Stomach (tissue), 8 donors: ENCODE measurements at regions not wholly inside any gene's neighbourhood (a gene's known extent, or its start where the extent isn't known, plus 50 kb on each side); places are given as distances from the start of the nearest gene placed in this dataset.

Experiments
- DNase-seq, 2 donors: peaks; one replicate each; pipeline versions ENCODE4 v3.0.0 to v3.0.0-alpha.2; 2013 to 2019
- H3K27ac ChIP-seq, 5 donors: fragments of 200-600 bp in 4 of 5; sonication (generic) in 4 of 5; one replicate each; pipeline ENCODE4 v1.5.1; 2013 to 2019; ENCODE audit warnings: mild to moderate bottlenecking in 1 of 5, moderate library complexity in 1 of 5
- H3K27me3 ChIP-seq, 3 donors: fragments of 200-600 bp; sonication (generic); one replicate each; pipeline ENCODE4 v1.5.1; 2017 to 2019; ENCODE audit warnings: mixed run types in 1 of 3
- H3K36me3 ChIP-seq, 4 donors: fragments of 200-600 bp; sonication (generic); 1 replicate in 3 of 4; 2 replicates in 1 of 4; pipeline ENCODE4 v1.5.1; 2016 to 2019
- H3K4me1 ChIP-seq, 4 donors: fragments of 200-600 bp; sonication (generic); one replicate each; pipeline ENCODE4 v1.5.1; 2016 to 2019
- H3K4me3 ChIP-seq, 4 donors: fragments of 200-600 bp; sonication (generic) in 3 of 4; one replicate each; pipeline ENCODE4 v1.5.1; 2016 to 2019; ENCODE audit warnings: mild to moderate bottlenecking in 1 of 4
- H3K9me3 ChIP-seq, 4 donors: fragments of 200-600 bp; sonication (generic); one replicate each; pipeline ENCODE4 v1.5.1; 2016 to 2019
- EP300 ChIP-seq: sonication (generic); formaldehyde crosslinking; IDR thresholded peaks from one replicate; pipeline ENCODE4 v1.6.1; 2017; ENCODE audit warnings: antibody characterized with exemption
- POLR2A ChIP-seq, 4 donors: fragments of 450-650 bp; IDR thresholded peaks; one replicate each; pipeline ENCODE4 v1.6.1; 2016; ENCODE audit warnings: antibody characterized with exemption in 4 of 4, control low read depth in 2 of 4, mild to moderate bottlenecking in 1 of 4, moderate library complexity in 1 of 4
- POLR2AphosphoS5 ChIP-seq, 3 donors: sonication (generic); formaldehyde crosslinking; IDR thresholded peaks; one replicate each; pipeline ENCODE4 v1.6.1; 2016; ENCODE audit warnings: antibody characterized with exemption in 3 of 3
- WGBS, 5 donors: extraction: QIAGEN DNeasy Blood & Tissue Kit in 3 of 5; methylation state at CpG; one replicate each; pipeline versions ENCODE4 v1.1.5 to v1.1.7; 2013 to 2018; 5-methylcytosine and 5-hydroxymethylcytosine counted together
- intact Hi-C: fragments of 100-400 bp; cut with DNase I; formaldehyde crosslinking; loops from one replicate; pipeline ENCODE4 v1.15.1; 2023; ENCODE audit warnings: low total_unique reads
- TF ChIP-seq, protein P1 (sequence below), 7 experiments: fragments of 450-650 bp in 4 of 7; fragments of 200-600 bp in 3 of 7; sonication (generic) in 3 of 7; IDR thresholded peaks; one replicate each; pipeline ENCODE4 v1.5.1; 2016 to 2019; ENCODE audit warnings: antibody characterized with exemption in 7 of 7, control low read depth in 2 of 7, mild to moderate bottlenecking in 1 of 7
- donor health status: healthy with polysubstance abuse.
- donor health status: Bipolar disorder and iron deficiency.
- donor health status: healthy.

DNA sequence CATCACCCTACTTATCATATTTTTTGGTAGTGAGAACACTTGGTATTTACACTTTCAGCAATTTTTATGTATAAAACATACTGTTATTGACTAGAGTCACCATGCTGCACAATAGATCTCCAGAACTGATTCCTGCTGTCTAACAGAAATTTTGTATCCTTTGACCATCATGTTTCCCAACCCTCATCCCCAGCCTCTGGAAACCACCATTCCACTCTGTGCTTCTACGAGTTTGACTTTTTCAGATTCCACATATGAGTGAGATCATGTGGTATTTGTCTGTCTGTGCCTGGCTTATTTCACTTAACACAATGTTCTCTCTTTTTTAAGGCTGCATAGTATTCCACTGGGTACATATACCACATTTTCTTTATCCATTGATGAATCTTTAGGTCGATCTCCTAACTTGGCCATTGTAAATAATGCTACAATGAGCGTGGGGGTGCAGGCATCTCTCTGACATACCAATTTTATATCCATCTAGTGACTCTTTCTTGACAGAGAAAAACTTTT, 115.9 kb upstream of the RUNX1 start:
- WGBS, 5 donors: 81 to 93% (median 87%) methylated on average over 3 of the region's 3 CpGs
- H3K4me1 ChIP-seq: no peaks in the 10 kb centered on the region
- H3K4me3 ChIP-seq: no peak overlapping the region
- DNase-seq: no peak
- no peaks in the 10 kb centered on the region for H3K36me3 ChIP-seq
- no peaks in the 10 kb centered on the region for H3K27me3 ChIP-seq
- H3K27ac ChIP-seq: no peak overlapping the region
- no peaks in the 10 kb centered on the region for H3K9me3 ChIP-seq
- TF ChIP-seq, protein P1, sequence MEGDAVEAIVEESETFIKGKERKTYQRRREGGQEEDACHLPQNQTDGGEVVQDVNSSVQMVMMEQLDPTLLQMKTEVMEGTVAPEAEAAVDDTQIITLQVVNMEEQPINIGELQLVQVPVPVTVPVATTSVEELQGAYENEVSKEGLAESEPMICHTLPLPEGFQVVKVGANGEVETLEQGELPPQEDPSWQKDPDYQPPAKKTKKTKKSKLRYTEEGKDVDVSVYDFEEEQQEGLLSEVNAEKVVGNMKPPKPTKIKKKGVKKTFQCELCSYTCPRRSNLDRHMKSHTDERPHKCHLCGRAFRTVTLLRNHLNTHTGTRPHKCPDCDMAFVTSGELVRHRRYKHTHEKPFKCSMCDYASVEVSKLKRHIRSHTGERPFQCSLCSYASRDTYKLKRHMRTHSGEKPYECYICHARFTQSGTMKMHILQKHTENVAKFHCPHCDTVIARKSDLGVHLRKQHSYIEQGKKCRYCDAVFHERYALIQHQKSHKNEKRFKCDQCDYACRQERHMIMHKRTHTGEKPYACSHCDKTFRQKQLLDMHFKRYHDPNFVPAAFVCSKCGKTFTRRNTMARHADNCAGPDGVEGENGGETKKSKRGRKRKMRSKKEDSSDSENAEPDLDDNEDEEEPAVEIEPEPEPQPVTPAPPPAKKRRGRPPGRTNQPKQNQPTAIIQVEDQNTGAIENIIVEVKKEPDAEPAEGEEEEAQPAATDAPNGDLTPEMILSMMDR (IDR thresholded peaks at IDR 0.05): no peak
- TF ChIP-seq POLR2A (IDR thresholded peaks at IDR 0.05) (no peak), EP300 (no peak)
- intact Hi-C loops: no loop called here

- WGBS, 5 donors: 85 to 96% (median 94%) methylated on average over 4 of the region's 4 CpGs
- Histone ChIP-seq H3K4me3 (no peak overlapping the region), H3K9me3 (no peaks in the 10 kb centered on the region), H3K4me1 (no peaks in the 10 kb centered on the region), H3K27ac (no peak overlapping the region), H3K27me3 (no peaks in the 10 kb centered on the region), H3K36me3 (no peaks in the 10 kb centered on the region)
- TF ChIP-seq, protein P1 (IDR thresholded peaks at IDR 0.05): no peak
- intact Hi-C loops: no loop called here
- DNase-seq: no peak
These were observed 115.3 kb upstream of the RUNX1 start for GRCh38 chr21:35164380-35164779.

- Histone ChIP-seq H3K27me3 (no peaks in the 10 kb centered on the region), H3K27ac (no peak overlapping the region), H3K9me3 (peaks cover 0 to under 1% (median 0%) of the 10 kb centered on the region in 4 donors), H3K36me3 (no peaks in the 10 kb centered on the region), H3K4me3 (no peak overlapping the region), H3K4me1 (no peaks in the 10 kb centered on the region)
- WGBS, 5 donors: 56 to 73% (median 62%) methylated on average over 3 of the region's 3 CpGs
- no peak for DNase-seq
- TF ChIP-seq POLR2AphosphoS5 (IDR thresholded peaks at IDR 0.05): no peak
- no peak for TF ChIP-seq EP300
- TF ChIP-seq, protein P1 (IDR thresholded peaks at IDR 0.05): no peak
- TF ChIP-seq POLR2A (IDR thresholded peaks at IDR 0.05): no peak
- intact Hi-C loops: no loop called here
These were observed 114.3 kb upstream of the RUNX1 start for GRCh38 chr21:35163411-35163810.

DNA sequence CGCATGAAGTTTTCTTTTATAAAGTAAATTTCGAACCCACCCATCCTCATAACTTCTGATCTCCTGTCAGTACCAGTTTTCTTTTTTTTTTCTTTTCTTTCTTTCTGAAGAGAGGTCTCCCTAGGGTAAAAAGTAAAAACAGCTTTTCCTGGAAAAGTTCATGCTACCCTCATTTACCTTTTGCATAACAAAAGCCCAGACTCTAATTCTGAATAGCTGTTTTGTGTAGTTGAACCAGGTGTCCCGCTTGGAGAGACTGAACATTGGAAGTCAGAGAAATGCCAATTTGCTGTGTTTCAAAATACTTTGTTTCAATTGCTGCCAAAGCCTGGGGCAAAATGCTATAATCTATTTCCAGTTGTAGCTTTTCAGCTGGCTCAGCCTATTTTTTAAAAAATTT, 113.7 kb upstream of the RUNX1 start:
- intact Hi-C loops: no loop called here
- WGBS, 5 donors: 81 to 94% (median 92%) methylated on average over 3 of the region's 3 CpGs
- H3K9me3 ChIP-seq: peaks cover 0 to 6% (median 1%) of the 10 kb centered on the region in 4 donors

More for the DNA sequence above, 113.7 kb upstream of the RUNX1 start:
- Histone ChIP-seq H3K27ac (no peak overlapping the region), H3K36me3 (no peaks in the 10 kb centered on the region), H3K4me3 (no peak overlapping the region), H3K4me1 (no peaks in the 10 kb centered on the region), H3K27me3 (no peaks in the 10 kb centered on the region)
- DNase-seq: no peak
- TF ChIP-seq POLR2A (IDR thresholded peaks at IDR 0.05) (no peak), EP300 (no peak), POLR2AphosphoS5 (IDR thresholded peaks at IDR 0.05) (no peak)
- TF ChIP-seq, protein P1 (IDR thresholded peaks at IDR 0.05): no peak
